Upper lobe of left lung (tissue), 6 donors: ENCODE measurements at regions not wholly inside any gene's neighbourhood (a gene's known extent, or its start where the extent isn't known, plus 50 kb on each side); places are given as distances from the start of the nearest gene placed in this dataset.

Source experiments
- ATAC-seq, 2 donors: fragments of 200-7000 bp; cut with Tn5 transposase; one replicate each; pipeline ENCODE4 v1.9.1; 2022; ENCODE audit warnings: mild to moderate bottlenecking in 2 of 2, moderate library complexity in 2 of 2; ENCODE audit not compliant: low FRiP score in 2 of 2
- DNase-seq, 2 donors: peaks; one replicate each; pipeline ENCODE4 v3.0.0-alpha.2; 2019 to 2020
- H3K27ac ChIP-seq, 4 donors: fragments of 200-600 bp; sonication (generic); one replicate each; pipeline ENCODE4 v1.5.1; 2016 to 2019
- H3K27me3 ChIP-seq, 4 donors: fragments of 200-600 bp; sonication (generic); one replicate each; pipeline ENCODE4 v1.5.1; 2017 to 2019
- H3K36me3 ChIP-seq, 4 donors: fragments of 200-600 bp; sonication (generic); one replicate each; pipeline ENCODE4 v1.5.1; 2016 to 2019
- H3K4me1 ChIP-seq, 4 donors: fragments of 200-600 bp; sonication (generic); one replicate each; pipeline ENCODE4 v1.5.1; 2018 to 2019
- H3K4me3 ChIP-seq, 4 donors: fragments of 200-600 bp; sonication (generic); one replicate each; pipeline ENCODE4 v1.5.1; 2017 to 2019; ENCODE audit warnings: mild to moderate bottlenecking in 2 of 4, moderate library complexity in 1 of 4
- H3K9me3 ChIP-seq, 4 donors: fragments of 200-600 bp; sonication (generic); one replicate each; pipeline ENCODE4 v1.5.1; 2018 to 2019
- CTCF ChIP-seq, 6 experiments: fragments of 450-650 bp in 4 of 6; fragments of 200-600 bp in 2 of 6; sonication (generic) in 2 of 6; IDR thresholded peaks; one replicate each; pipeline ENCODE4 v1.5.1; 2016 to 2019; ENCODE audit warnings: antibody characterized with exemption in 6 of 6
- EP300 ChIP-seq, 4 donors: sonication (generic); formaldehyde crosslinking; IDR thresholded peaks; one replicate each; pipeline ENCODE4 v1.5.1; 2017; ENCODE audit warnings: antibody characterized with exemption in 4 of 4, control low read depth in 2 of 4
- POLR2A ChIP-seq, 4 donors: fragments of 450-650 bp; IDR thresholded peaks; one replicate each; pipeline ENCODE4 v1.5.1; 2016 to 2017; ENCODE audit warnings: antibody characterized with exemption in 4 of 4, mild to moderate bottlenecking in 2 of 4
- POLR2AphosphoS5 ChIP-seq, 2 donors: sonication (generic); formaldehyde crosslinking; IDR thresholded peaks; one replicate each; pipeline ENCODE4 v1.5.1; 2017; ENCODE audit warnings: antibody characterized with exemption in 2 of 2
- WGBS, 2 donors: methylation state at CpG; one replicate each; pipeline ENCODE4 v1.1.5; 2017 to 2018; 5-methylcytosine and 5-hydroxymethylcytosine counted together
- donor health status: DM: no; HTN: no; CAD: no; lungs with moderate emphysema.
- donor health status: DM: no; HTN: yes; CAD: no; lungs with severe emphysema.

DNA sequence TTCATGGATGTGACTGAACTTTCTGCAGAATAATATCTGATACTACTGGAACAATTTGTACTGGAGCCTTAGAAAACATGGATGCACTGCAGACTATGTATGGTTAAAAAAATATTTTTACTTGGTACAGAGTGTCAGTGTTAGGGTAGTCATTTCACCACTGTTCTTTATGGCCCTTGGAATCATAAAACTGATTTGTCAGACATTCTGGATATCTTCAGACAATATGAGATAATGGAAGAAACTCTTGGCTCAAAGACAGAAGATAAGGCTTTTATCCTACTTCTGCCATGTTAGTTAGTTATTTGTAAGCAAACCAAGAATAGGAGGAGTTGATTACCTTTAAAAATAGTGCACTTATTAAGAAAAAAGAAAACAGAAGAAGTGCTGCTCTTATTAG, 209.4 kb downstream of the LRIG3 start:
- peaks cover 0 to 7% (median 0%) of the 10 kb centered on the region in 4 donors for H3K9me3 ChIP-seq

GRCh38 chr12:58711974-58712373, 208.3 kb downstream of the LRIG3 start:
- Histone ChIP-seq H3K4me1 (no peaks in the 10 kb centered on the region), H3K4me3 (no peak overlapping the region), H3K27me3 (no peaks in the 10 kb centered on the region), H3K36me3 (no peaks in the 10 kb centered on the region), H3K9me3 (peaks cover 0 to 7% (median 0%) of the 10 kb centered on the region in 4 donors), H3K27ac (no peak overlapping the region)
- ATAC-seq (no peak), DNase-seq (no peak)
- TF ChIP-seq POLR2A (IDR thresholded peaks at IDR 0.05) (no peak), POLR2AphosphoS5 (IDR thresholded peaks at IDR 0.05) (no peak), CTCF (IDR thresholded peaks at IDR 0.05) (no peak), EP300 (IDR thresholded peaks at IDR 0.05) (no peak)
- 44 to 61% methylated on average over 4 of the region's 4 CpGs for WGBS, 2 donors

More for the DNA sequence above, 209.4 kb downstream of the LRIG3 start:
- Histone ChIP-seq H3K27me3 (no peaks in the 10 kb centered on the region), H3K36me3 (no peaks in the 10 kb centered on the region), H3K27ac (no peak overlapping the region), H3K4me1 (no peaks in the 10 kb centered on the region), H3K4me3 (no peak overlapping the region)
- no peak for TF ChIP-seq POLR2A (IDR thresholded peaks at IDR 0.05)
- TF ChIP-seq EP300 (IDR thresholded peaks at IDR 0.05) = no peak
- TF ChIP-seq POLR2AphosphoS5 (IDR thresholded peaks at IDR 0.05) = no peak
- no peak for TF ChIP-seq CTCF (IDR thresholded peaks at IDR 0.05)
- DNase-seq = no peak
- ATAC-seq = no peak

GRCh38 chr12:58712976-58713375, 207.3 kb downstream of the LRIG3 start:
- Histone ChIP-seq H3K9me3 (peaks cover 0 to 7% (median 0%) of the 10 kb centered on the region in 4 donors), H3K36me3 (no peaks in the 10 kb centered on the region), H3K27me3 (no peaks in the 10 kb centered on the region), H3K27ac (no peak overlapping the region), H3K4me3 (no peak overlapping the region), H3K4me1 (no peaks in the 10 kb centered on the region)
- ATAC-seq (no peak), DNase-seq (no peak)
- TF ChIP-seq POLR2AphosphoS5 (IDR thresholded peaks at IDR 0.05) = no peak
- TF ChIP-seq CTCF (IDR thresholded peaks at IDR 0.05) = no peak
- TF ChIP-seq POLR2A (IDR thresholded peaks at IDR 0.05) = no peak
- 81 to 93% methylated on average over 1 of the region's 1 CpG for WGBS, 2 donors

DNA sequence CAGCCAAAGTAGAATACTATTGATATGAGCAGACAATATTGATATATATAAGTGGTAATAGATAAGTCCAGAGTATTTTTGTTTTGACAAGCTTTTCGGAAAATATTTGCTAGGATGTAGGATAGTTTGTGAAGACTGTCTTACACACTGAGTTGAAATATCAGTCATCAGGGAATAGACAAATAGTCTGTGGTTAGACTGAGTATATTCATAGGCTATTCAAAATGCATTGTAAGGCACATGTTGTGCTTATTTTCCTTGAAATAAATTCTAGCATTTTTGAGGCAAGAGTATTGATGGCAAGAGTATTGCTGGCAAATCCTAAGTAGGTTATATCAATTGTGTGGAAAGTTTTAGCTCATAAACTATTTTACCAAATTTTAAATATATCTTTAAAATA, 201.1 kb downstream of the LRIG3 start:
- TF ChIP-seq POLR2AphosphoS5 (IDR thresholded peaks at IDR 0.05) (no peak), EP300 (IDR thresholded peaks at IDR 0.05) (no peak), CTCF (IDR thresholded peaks at IDR 0.05) (no peak), POLR2A (IDR thresholded peaks at IDR 0.05) (no peak)
- no peaks in the 10 kb centered on the region for H3K27me3 ChIP-seq
- H3K4me3 ChIP-seq = no peak overlapping the region
- no peak overlapping the region for H3K27ac ChIP-seq
- no peaks in the 10 kb centered on the region for H3K36me3 ChIP-seq
- WGBS, 2 donors = 83 to 97% methylated on average over 1 of the region's 1 CpG
- no peaks in the 10 kb centered on the region for H3K9me3 ChIP-seq
- no peaks in the 10 kb centered on the region for H3K4me1 ChIP-seq
- DNase-seq (no peak), ATAC-seq (no peak)

DNA sequence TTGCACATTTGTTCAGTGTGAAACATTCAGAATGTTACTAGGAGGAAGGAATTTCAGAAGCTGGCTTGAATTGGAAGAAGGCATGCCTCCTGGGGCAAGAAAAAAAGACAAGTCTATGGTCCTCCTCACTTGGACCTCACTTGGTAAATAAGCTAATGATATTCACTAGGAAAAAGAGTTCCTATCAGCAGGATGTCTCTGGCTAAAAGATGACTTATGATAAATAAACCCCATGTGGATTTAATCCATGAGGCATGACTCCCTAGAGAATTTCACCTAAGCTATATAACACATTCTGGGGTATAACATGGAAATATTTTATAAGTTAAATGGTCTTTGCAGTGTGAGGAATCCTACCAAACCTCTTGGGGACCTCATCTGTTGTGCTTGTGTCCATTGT, 199.9 kb downstream of the LRIG3 start:
- DNase-seq (no peak), ATAC-seq (no peak)
- no peak overlapping the region for H3K27ac ChIP-seq

More for the DNA sequence above, 199.9 kb downstream of the LRIG3 start:
- no peaks in the 10 kb centered on the region for H3K4me1 ChIP-seq
- H3K4me3 ChIP-seq = no peak overlapping the region
- no peaks in the 10 kb centered on the region for H3K9me3 ChIP-seq
- H3K36me3 ChIP-seq = no peaks in the 10 kb centered on the region
- no peak for TF ChIP-seq EP300 (IDR thresholded peaks at IDR 0.05)
- no peak for TF ChIP-seq POLR2A (IDR thresholded peaks at IDR 0.05)
- TF ChIP-seq CTCF (IDR thresholded peaks at IDR 0.05) = no peak
- no peak for TF ChIP-seq POLR2AphosphoS5 (IDR thresholded peaks at IDR 0.05)
- no peaks in the 10 kb centered on the region for H3K27me3 ChIP-seq
